Femur (tissue), 1 donor: ENCODE measurements at regions not wholly inside any gene's neighbourhood (a gene's known extent, or its start where the extent isn't known, plus 50 kb on each side); places are given as distances from the start of the nearest gene placed in this dataset.
"Not testable (repeated sequence)": the region's sequence is repeated elsewhere in the genome, so short reads cannot be mapped to it uniquely, and the experiment has no call there.

Experiments used
- DNase-seq: peaks from one replicate; pipeline ENCODE4 v3.0.0-alpha.2; 2017

- peak; percentile 20 for DNase-seq
These were observed 643.0 kb upstream of the FAM98A start for GRCh38 chr2:34241905-34242762.

- DNase-seq, result no peak
These were observed 640.4 kb upstream of the FAM98A start for GRCh38 chr2:34239511-34239910.

GRCh38 chr2:34234823-34235222 is 635.7 kb upstream of the FAM98A start:
- no peak for DNase-seq

- no peak for DNase-seq
These were observed 630.9 kb upstream of the FAM98A start for GRCh38 chr2:34229998-34230397.

- no peak for DNase-seq
These were observed 616.1 kb upstream of the FAM98A start for GRCh38 chr2:34215174-34215573.

GRCh38 chr2:34210382-34210781 is 611.3 kb upstream of the FAM98A start:
- DNase-seq, result not testable (repeated sequence)

GRCh38 chr2:34204560-34204959 is 605.5 kb upstream of the FAM98A start:
- no peak for DNase-seq

- no peak for DNase-seq
These were observed 602.0 kb upstream of the FAM98A start for GRCh38 chr2:34201099-34201498.

GRCh38 chr2:34199971-34200370 is 600.9 kb upstream of the FAM98A start:
- DNase-seq, result no peak

GRCh38 chr2:34193164-34193563 is 594.1 kb upstream of the FAM98A start:
- DNase-seq, result no peak

GRCh38 chr2:34188464-34189303 is 589.6 kb upstream of the FAM98A start:
- no peak for DNase-seq

GRCh38 chr2:34179511-34179910 is 580.4 kb upstream of the FAM98A start:
- DNase-seq, result no peak

- no peak for DNase-seq
These were observed 579.4 kb upstream of the FAM98A start for GRCh38 chr2:34178482-34178881.

GRCh38 chr2:34176693-34177092 is 577.6 kb upstream of the FAM98A start:
- DNase-seq, result no peak

GRCh38 chr2:34174506-34174905 is 575.4 kb upstream of the FAM98A start:
- DNase-seq, result no peak

GRCh38 chr2:34162231-34162630 is 563.1 kb upstream of the FAM98A start:
- no peak for DNase-seq

- DNase-seq, result no peak
These were observed 562.5 kb upstream of the FAM98A start for GRCh38 chr2:34161549-34161948.

GRCh38 chr2:34159901-34160300 is 560.8 kb upstream of the FAM98A start:
- DNase-seq, result no peak

- no peak for DNase-seq
These were observed 554.4 kb upstream of the FAM98A start for GRCh38 chr2:34153484-34153883.

GRCh38 chr2:34147780-34148179 is 548.7 kb upstream of the FAM98A start:
- DNase-seq, result no peak

GRCh38 chr2:34143149-34143548 is 544.0 kb upstream of the FAM98A start:
- DNase-seq, result no peak

- DNase-seq, result not testable (repeated sequence)
These were observed 543.5 kb upstream of the FAM98A start for GRCh38 chr2:34142531-34143008.

GRCh38 chr2:34133065-34133464 is 534.0 kb upstream of the FAM98A start:
- DNase-seq, result not testable (repeated sequence)

GRCh38 chr2:34126279-34126678 is 527.2 kb upstream of the FAM98A start:
- no peak for DNase-seq
